ENCODE measurements at regions not wholly inside any gene's neighbourhood (a gene's known extent, or its start where the extent isn't known, plus 50 kb on each side); places are given as distances from the start of the nearest gene placed in this dataset.

DNA sequence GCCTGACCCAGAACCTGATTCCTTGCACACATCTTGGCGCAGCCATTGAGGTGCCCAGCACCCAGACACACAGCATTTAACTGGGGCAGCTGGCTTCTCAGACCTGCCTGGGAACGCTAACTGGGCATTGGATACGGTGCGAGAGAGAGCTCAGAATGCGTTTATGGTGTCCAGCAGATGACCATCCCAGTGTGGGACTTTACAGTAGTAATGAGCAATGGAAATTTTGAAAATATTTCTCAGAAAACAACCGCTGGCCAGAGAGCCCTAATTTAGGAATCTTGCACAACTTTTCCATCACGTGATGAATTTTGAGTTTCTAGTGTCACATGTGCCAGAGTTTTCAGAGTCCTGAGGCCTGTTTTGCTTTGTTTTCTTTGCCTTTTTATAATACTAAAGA, 78.2 kb upstream of the SEC61G start:
- TF ChIP-seq, protein P1, sequence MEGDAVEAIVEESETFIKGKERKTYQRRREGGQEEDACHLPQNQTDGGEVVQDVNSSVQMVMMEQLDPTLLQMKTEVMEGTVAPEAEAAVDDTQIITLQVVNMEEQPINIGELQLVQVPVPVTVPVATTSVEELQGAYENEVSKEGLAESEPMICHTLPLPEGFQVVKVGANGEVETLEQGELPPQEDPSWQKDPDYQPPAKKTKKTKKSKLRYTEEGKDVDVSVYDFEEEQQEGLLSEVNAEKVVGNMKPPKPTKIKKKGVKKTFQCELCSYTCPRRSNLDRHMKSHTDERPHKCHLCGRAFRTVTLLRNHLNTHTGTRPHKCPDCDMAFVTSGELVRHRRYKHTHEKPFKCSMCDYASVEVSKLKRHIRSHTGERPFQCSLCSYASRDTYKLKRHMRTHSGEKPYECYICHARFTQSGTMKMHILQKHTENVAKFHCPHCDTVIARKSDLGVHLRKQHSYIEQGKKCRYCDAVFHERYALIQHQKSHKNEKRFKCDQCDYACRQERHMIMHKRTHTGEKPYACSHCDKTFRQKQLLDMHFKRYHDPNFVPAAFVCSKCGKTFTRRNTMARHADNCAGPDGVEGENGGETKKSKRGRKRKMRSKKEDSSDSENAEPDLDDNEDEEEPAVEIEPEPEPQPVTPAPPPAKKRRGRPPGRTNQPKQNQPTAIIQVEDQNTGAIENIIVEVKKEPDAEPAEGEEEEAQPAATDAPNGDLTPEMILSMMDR (IDR thresholded peaks at IDR 0.05), result no peak
- DNase-seq (ENCODE audit: low spot score), result peak; percentile 70
- peak overlapping the region; percentile 57 for H3K4me3 ChIP-seq
- H3K27ac ChIP-seq, result peak overlapping the region; percentile 74 to 91

DNA sequence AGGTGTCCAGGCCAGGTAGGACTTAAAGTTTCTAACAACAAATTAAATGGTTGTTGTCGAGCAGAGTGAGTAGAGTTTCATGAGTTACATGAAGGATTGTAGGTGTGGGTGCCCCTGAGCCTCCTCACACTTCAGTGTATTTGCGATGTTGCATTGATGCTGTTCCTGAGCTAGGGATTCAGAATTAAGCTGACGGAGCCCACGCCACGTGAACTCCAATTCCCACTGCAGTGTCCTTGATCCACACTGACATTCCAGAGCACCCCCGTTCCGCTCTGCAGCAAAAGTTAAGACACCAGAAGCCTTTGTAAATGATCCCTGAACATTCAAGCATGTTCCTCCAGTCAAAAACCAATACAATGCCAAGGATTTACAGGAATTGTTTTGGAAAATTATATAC, 78.8 kb upstream of the SEC61G start:
- DNase-seq (ENCODE audit: low spot score), result no peak
- TF ChIP-seq, protein P1 (IDR thresholded peaks at IDR 0.05), result no peak
- no peak overlapping the region for H3K4me3 ChIP-seq
- peak overlapping the region; percentile 74 to 91 for H3K27ac ChIP-seq

DNA sequence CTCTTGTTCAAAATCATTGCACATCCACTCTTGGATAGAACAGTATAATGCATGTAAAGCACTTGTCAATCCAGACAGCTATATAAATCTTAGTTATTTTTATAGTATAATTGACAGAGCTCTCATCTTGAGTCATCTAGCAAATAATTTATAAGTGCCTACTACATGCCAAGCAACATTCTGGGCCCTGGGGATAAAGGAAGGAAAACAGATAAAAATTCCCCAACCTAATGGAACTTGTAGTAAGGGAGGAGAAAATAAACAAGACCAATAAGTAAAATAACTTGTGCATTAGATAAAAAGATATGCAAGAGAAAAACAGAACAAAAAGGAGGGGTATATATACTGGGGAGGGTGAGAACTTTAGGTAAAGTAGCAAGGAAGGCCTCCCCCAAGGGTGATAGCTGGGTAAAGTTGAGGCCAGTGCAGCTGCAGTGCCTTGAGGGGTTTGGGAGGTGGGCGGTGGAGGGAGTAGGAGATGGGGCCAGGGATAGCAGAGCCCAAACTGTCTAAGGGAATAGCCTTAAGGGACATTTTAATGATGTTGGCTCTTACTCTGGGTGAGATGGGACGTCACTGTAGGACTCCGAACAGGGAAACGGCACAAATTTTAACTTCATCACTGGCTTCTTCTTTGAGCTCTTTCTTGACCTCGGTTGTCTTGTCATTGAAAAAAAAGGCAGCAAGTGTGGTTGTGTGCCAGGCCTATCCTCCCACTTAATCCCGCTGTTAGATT, 79.3 kb upstream of the SEC61G start:
- TF ChIP-seq, protein P1 (IDR thresholded peaks at IDR 0.05), result no peak
- DNase-seq (ENCODE audit: low spot score), result no peak
- Histone ChIP-seq H3K4me3 (no peak overlapping the region), H3K27ac (peak overlapping the region in 1 of 2 donors; percentile 91)

- peak overlapping the region; percentile 15 for H3K4me3 ChIP-seq
- peak; percentile 77 for DNase-seq (ENCODE audit: low spot score)
- no peak overlapping the region for H3K27ac ChIP-seq
- TF ChIP-seq, protein P1 (IDR thresholded peaks at IDR 0.05), result no peak
Observed at GRCh38 chr7:54839575-54840213, 80.7 kb upstream of the SEC61G start.

DNA sequence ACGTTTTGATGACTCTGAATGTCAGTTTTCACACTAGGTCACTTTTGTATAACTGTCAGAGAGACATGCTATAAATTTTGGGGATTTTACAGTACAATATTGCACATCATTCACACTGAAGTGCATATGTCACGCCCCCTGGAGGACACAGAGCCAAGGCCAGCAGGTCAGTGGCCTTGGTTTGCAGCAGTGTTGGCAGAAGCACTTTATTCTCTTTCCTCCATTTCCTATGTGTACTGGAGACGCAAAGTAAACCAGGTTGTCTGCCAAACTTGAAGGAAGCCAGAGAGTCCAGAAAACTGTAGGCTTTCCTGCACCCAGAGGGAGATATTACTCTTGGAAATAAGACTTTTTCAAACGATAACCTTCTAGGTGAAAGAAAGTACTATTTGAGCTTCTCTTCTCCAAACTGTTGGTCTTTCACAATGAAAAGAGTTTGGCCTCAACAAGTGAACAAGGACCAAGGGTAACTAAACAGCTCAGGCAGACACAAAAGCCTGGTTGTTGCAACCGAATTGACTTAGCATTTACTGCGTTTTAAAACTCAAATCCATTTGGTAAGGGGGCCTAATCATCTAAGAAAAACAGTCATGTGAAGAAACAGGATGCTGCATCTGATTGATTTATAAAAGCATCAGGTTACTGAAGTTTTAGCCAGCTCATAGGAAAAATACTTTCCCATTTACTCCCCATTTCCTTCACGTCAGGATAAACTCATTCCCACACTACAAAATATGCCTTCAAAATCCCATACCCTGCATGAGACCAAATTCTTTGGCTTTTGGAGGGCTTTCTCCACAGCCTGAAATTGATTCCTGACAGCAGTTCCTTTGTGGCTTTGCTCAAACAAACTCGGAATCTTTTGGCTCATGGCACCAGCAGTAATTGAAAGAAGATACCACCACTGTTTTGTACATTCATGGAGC, 83.0 kb upstream of the SEC61G start:
- Histone ChIP-seq H3K27ac (no peak overlapping the region), H3K4me3 (no peak overlapping the region)
- no peak for DNase-seq (ENCODE audit: low spot score)
- TF ChIP-seq, protein P1 (IDR thresholded peaks at IDR 0.05), result no peak

DNA sequence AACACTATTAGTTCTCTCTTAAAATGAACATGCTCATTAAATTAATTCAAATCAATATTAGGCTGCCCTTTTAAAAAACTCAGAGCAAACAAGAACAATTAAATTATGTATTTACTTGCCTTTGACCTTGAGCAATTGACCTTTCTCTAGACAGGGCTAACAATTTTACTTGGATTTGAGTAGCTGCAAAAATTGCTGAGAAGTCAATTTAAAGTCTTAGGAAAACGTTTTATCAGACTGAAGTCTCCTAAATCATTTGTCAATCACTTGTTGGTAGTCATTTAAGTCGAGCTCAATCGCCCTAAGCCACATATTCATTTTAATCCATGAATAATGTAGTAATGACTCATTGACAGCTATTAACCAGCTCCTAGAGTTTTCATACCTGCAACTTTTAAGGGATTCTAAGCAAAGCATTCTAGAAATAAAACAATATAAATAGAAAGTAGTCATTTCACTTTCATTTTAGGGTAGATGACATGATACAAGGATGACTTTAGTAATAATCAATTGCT, 84.9 kb upstream of the SEC61G start:
- Histone ChIP-seq H3K4me3 (no peak overlapping the region), H3K27ac (no peak overlapping the region)
- DNase-seq (ENCODE audit: low spot score), result no peak
- TF ChIP-seq, protein P1 (IDR thresholded peaks at IDR 0.05), result no peak
